GM10248 (cell line): ENCODE measurements at regions not wholly inside any gene's neighbourhood (a gene's known extent, or its start where the extent isn't known, plus 50 kb on each side); places are given as distances from the start of the nearest gene placed in this dataset.

ENCODE experiments used
- CTCF ChIA-PET: fragments of 300-600 bp; sonication (Branson Sonifier 250); formaldehyde crosslinking; extraction: SDS; loops from one replicate; lab custom pipeline; 2021; ENCODE audit warnings: antibody characterized with exemption; lab: Yijun Ruan, JAX
- POLR2A ChIA-PET: fragments of 350-650 bp; sonication (Branson Sonifier 250); formaldehyde crosslinking; extraction: SDS; loops from one replicate; lab custom pipeline; 2020; ENCODE audit warnings: antibody characterized with exemption; lab: Yijun Ruan, JAX
- DNase-seq: peaks from one replicate; pipeline ENCODE4 v3.0.0; 2012; ENCODE audit errors: extremely low spot score
- CTCF ChIP-seq: IDR thresholded peaks from 2 replicates; pipeline ENCODE4 v1.5.1; 2012; ENCODE audit warnings: mild to moderate bottlenecking, low read depth; ENCODE audit errors: extremely low read depth, missing control alignments, control extremely low read depth

GRCh38 chrX:20538974-20539373 lies 272.3 kb upstream of the RPS6KA3 start:
- POLR2A ChIA-PET: no interaction called here
- CTCF ChIA-PET: interaction anchor here (1.5 to 1.6 kb wide), 2 partner anchors 9 to 10 kb away, joined by 3 to 8 read pairs; no protein-coding TSS in a partner anchor
- TF ChIP-seq CTCF: no peak
- no peak for DNase-seq

GRCh38 chrX:20531667-20532066 lies 265.0 kb upstream of the RPS6KA3 start:
- CTCF ChIA-PET: interaction anchor here (2.1 to 7.2 kb wide), 3 partner anchors 15 to 953 kb away, joined by 7 to 46 read pairs (median 37); no protein-coding TSS in a partner anchor
- POLR2A ChIA-PET: no interaction called here
- no peak for TF ChIP-seq CTCF
- no peak for DNase-seq

DNA sequence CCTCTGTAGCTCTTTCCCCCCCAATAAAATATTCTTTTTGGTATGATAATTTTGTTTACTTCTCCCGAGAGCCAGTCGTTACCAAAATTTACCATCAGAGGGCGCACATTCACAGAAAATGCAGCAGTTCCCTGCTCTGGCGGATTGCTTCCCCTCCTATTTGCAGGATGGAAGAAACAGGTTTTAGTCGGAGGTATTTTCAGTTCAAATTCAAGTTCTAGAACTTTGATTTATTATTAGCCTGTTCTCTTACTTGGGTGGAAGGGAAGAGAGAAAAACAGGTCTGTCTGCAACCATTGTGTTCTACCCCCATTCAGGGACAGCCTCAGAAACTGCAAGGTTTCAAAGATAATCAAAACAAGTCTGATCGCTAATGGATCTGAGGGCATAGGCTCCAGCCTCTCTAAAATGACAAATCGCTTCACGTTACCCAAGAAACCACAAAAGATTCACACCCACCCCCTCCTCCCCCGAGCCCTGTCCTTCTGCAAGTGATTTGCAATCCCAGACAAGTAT lies 263.8 kb upstream of the RPS6KA3 start:
- ChIA-PET CTCF (interaction anchor here (0.8 to 7.2 kb wide), 15 partner anchors 8 to 1215 kb away, joined by 3 to 46 read pairs (median 3); no protein-coding TSS in a partner anchor), POLR2A (no interaction called here)
- DNase-seq: peak; percentile 24
- peak; percentile 54 for TF ChIP-seq CTCF

DNA sequence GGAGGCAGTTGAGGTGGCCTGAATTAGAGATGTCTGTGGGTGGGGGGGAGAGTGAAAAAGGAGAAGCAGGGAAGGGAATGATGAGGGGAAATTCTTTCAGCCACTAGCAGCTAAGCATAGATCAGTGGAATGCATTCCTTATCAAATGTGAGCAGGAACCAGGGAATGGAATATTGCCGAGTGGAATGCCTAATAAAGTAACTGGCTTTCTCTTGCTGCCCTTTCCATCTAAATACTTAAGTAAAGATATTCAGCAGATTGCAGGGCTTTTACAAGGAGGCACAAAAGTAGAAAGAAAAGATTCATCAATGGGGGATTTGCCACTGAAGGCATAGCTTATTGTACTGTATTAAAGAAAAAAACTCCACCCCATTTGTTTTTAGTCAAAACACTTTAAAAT lies 263.0 kb upstream of the RPS6KA3 start:
- no peak for DNase-seq
- no peak for TF ChIP-seq CTCF
- CTCF ChIA-PET: interaction anchor here (0.8 to 7.2 kb wide), 14 partner anchors 9 to 1216 kb away, joined by 3 to 46 read pairs (median 4); no protein-coding TSS in a partner anchor
- POLR2A ChIA-PET: no interaction called here

DNA sequence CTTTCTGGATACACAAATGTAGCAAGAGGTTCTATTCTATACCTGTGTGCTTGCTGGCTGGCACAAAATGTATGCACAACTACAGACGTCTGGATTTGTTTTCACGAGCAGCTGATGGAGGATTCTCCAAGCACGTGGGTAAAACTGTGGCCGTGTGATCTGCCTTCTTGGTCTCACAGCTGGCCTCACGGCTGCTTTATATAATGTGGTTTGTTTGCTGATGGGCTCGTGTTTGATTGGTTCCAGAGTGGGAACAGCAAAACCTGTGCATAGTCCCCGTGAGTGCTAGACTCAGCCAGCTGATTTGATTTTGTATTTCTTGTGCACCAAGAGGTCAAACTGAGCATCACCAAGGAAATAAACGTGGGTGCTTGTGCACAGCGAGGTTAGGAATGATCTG lies 262.6 kb upstream of the RPS6KA3 start:
- no peak for TF ChIP-seq CTCF
- POLR2A ChIA-PET: no interaction called here
- no peak for DNase-seq
- CTCF ChIA-PET: interaction anchor here (0.7 to 7.2 kb wide), 10 partner anchors 9 to 1217 kb away, joined by 3 to 46 read pairs (median 4); no protein-coding TSS in a partner anchor

DNA sequence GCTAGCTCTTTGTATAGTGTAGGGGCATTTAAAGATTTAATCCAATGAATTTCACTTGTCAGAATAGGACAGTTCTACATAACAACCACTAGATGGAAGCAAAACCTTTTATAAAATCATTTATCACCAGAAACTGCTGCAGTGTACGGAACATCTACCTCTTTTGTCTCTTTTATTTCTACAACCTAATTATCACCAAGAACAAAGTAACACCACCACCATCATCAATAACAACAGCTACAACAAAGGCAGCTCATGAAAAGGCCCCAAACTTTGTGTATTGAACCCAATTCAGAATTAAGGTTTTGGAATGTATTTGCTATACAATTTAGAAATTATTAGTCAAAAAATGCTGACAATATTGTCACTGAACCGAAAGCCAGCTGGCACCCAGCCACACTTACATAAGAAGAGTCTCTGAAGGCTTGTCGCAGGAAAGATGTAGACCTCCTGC lies 260.9 kb upstream of the RPS6KA3 start:
- TF ChIP-seq CTCF: peak; percentile 16
- ChIA-PET CTCF (interaction anchor here (0.9 to 7.2 kb wide), 5 partner anchors 11 to 1218 kb away, joined by 3 to 46 read pairs (median 16); no protein-coding TSS in a partner anchor), POLR2A (no interaction called here)
- peak; percentile 15 for DNase-seq
